GM12878 (cell line): ENCODE measurements at regions not wholly inside any gene's neighbourhood (a gene's known extent, or its start where the extent isn't known, plus 50 kb on each side); places are given as distances from the start of the nearest gene placed in this dataset.

Experiments used
- BCLAF1 ChIP-seq: fragments of 450-650 bp; IDR thresholded peaks from 2 replicates; pipeline ENCODE4 v1.6.1; 2017; ENCODE audit warnings: antibody characterized with exemption, mild to moderate bottlenecking, moderate library complexity
- BHLHE40 ChIP-seq, 2 experiments: fragments of 450-650 bp in 1 of 2; IDR thresholded peaks; 2 replicates each; pipeline ENCODE4 v1.6.1; 2011 to 2017; ENCODE audit warnings: low read depth in 2 of 2, borderline replicate concordance in 1 of 2, improper control_type of control experiment in 1 of 2, low read length in 1 of 2, mild to moderate bottlenecking in 1 of 2
- E4F1 ChIP-seq: fragments of 450-650 bp; IDR thresholded peaks from 2 replicates; pipeline ENCODE4 v1.6.1; 2018; ENCODE audit warnings: borderline replicate concordance, mild to moderate bottlenecking; ENCODE audit not compliant: partially characterized antibody
- EP300 ChIP-seq, 2 experiments: fragments of 150-350 bp in 1 of 2; IDR thresholded peaks; 2 replicates each; pipeline ENCODE4 v1.6.1; 2011 to 2012; ENCODE audit warnings: low read depth in 2 of 2, low read length in 2 of 2, borderline replicate concordance in 1 of 2, improper control_type of control experiment in 1 of 2, inconsistent platforms in 1 of 2; ENCODE audit not compliant: control insufficient read depth in 1 of 2
- FOXK2 ChIP-seq: fragments of 450-650 bp; IDR thresholded peaks from 2 replicates; pipeline ENCODE4 v1.6.1; 2017; ENCODE audit warnings: mild to moderate bottlenecking, moderate library complexity
- IKZF1 ChIP-seq: fragments of 450-650 bp; conservative IDR thresholded peaks from 2 replicates; pipeline ENCODE4 v1.6.1; 2017; ENCODE audit warnings: antibody characterized with exemption, mild to moderate bottlenecking
- KLF5 ChIP-seq: fragments of 450-650 bp; IDR thresholded peaks from 2 replicates; pipeline ENCODE4 v1.6.1; 2014; ENCODE audit warnings: mild to moderate bottlenecking; ENCODE audit not compliant: partially characterized antibody
- MTA2 ChIP-seq: fragments of 450-650 bp; IDR thresholded peaks from 2 replicates; pipeline ENCODE4 v1.6.1; 2016; ENCODE audit warnings: low read depth, mild to moderate bottlenecking, moderate library complexity
- MTA3 ChIP-seq: IDR thresholded peaks from 2 replicates; pipeline ENCODE4 v1.6.1; 2012; ENCODE audit warnings: low read length, inconsistent platforms, borderline replicate concordance
- RELB ChIP-seq: fragments of 450-650 bp; IDR thresholded peaks from 2 replicates; pipeline ENCODE4 v1.6.1; 2017; ENCODE audit warnings: low read depth, mild to moderate bottlenecking, moderate library complexity
- SKIL ChIP-seq: fragments of 450-650 bp; IDR thresholded peaks from 2 replicates; pipeline ENCODE4 v1.6.1; 2017; ENCODE audit warnings: mild to moderate bottlenecking, low read depth, inconsistent platforms; ENCODE audit not compliant: poor library complexity, severe bottlenecking
- SMAD1 ChIP-seq: fragments of 450-650 bp; IDR thresholded peaks from 2 replicates; pipeline ENCODE4 v1.6.1; 2018; ENCODE audit warnings: mild to moderate bottlenecking, low read depth; ENCODE audit not compliant: partially characterized antibody
- SP1 ChIP-seq: IDR thresholded peaks from one replicate; pipeline ENCODE4 v1.6.1; 2011; ENCODE audit warnings: low read depth, low read length
- SREBF1 ChIP-seq: IDR thresholded peaks from 2 replicates; pipeline ENCODE4 v1.6.1; 2012; ENCODE audit warnings: mild to moderate bottlenecking, low read length
- TCF12 ChIP-seq: IDR thresholded peaks from 2 replicates; pipeline ENCODE4 v1.6.1; 2011; ENCODE audit warnings: low read depth, mild to moderate bottlenecking, low read length
- USF2 ChIP-seq: IDR thresholded peaks from 2 replicates; pipeline ENCODE4 v1.6.1; 2011; ENCODE audit warnings: low read depth, low read length, improper control_type of control experiment, borderline replicate concordance
- ZNF217 ChIP-seq: fragments of 450-650 bp; IDR thresholded peaks from 2 replicates; pipeline ENCODE4 v1.6.1; 2017; ENCODE audit warnings: antibody characterized with exemption, mild to moderate bottlenecking

GRCh38 chr6:105817370-105817769 is 268.8 kb upstream of the PRDM1 start (continued):
- TF ChIP-seq USF2: no peak
- TF ChIP-seq TCF12: peak; percentile 42; the same call in 1 of the 2 replicates
- TF ChIP-seq E4F1: no peak
- 0 out of 4 replicates have a peak, but pooled peaks of 1 of the 2 experiments have one; percentile 7 for TF ChIP-seq BHLHE40 (IDR thresholded peaks at IDR 0.05; ENCODE audit: borderline replicate concordance in 1 of 2, low read depth in 2 of 2, low read length in 1 of 2)
- peak; percentile 32; the same call in 1 of the 2 replicates for TF ChIP-seq MTA2
- no peak for TF ChIP-seq MTA3
- no peak for TF ChIP-seq EP300 (IDR thresholded peaks at IDR 0.05; ENCODE audit: borderline replicate concordance in 1 of 2, control insufficient read depth in 1 of 2, low read depth in 2 of 2, low read length in 2 of 2)
- no peak for TF ChIP-seq FOXK2
- no peak for TF ChIP-seq BCLAF1
- TF ChIP-seq ZNF217: no peak
- TF ChIP-seq RELB: 0 out of 2 replicates have a peak, but pooled peaks have one; percentile 15
- TF ChIP-seq SP1: no peak
- TF ChIP-seq IKZF1: peak; percentile 84
- no peak for TF ChIP-seq SMAD1
- TF ChIP-seq SKIL: no peak
- no peak for TF ChIP-seq KLF5
- no peak for TF ChIP-seq SREBF1
